ENCODE measurements at regions not wholly inside any gene's neighbourhood (a gene's known extent, or its start where the extent isn't known, plus 50 kb on each side); places are given as distances from the start of the nearest gene placed in this dataset.

DNA sequence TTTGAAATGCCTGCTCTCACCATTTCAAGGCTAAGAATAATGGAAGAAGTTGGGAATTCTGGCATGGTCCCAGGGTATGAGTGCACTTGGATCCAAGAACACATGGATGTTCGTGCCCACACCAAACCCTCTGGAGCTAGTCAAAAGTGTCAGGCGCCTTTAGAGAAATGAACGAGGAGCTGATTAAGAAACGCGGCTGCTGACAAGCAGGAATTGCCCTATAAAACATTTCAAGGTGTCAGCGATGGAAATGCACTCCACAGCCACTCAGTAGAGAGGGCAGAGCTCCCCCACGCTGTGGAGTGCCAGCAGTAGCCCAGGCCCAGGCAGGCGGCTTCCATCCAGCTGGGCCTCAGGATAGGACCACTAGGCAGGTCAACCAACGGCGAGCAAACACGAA lies 213.7 kb downstream of the TTC32 start:
- H2AFZ ChIP-seq (ENCODE audit: low read length): no peak overlapping the region
- no peaks in the 10 kb centered on the region for H3K27me3 ChIP-seq (ENCODE audit: control insufficient read depth in 1 of 2, insufficient read depth in 2 of 2, low read length in 2 of 2)
- intact Hi-C loops (cut with micrococcal nuclease; ENCODE audit: unreplicated experiment) (no loop called here), in situ Hi-C loops (cut with HindIII; ENCODE audit: extremely low pct_ligation_motif_present, low pct_unique_long_range_greater_than_20kb) (no loop called here)
- ATAC-seq (no peak), DNase-seq (ENCODE audit: low spot score) (no peak), FAIRE-seq (no peak)
- H3K4me1 ChIP-seq (ENCODE audit: insufficient read depth, low read length): no peaks in the 10 kb centered on the region
- ChIA-PET CTCF (ENCODE audit: low intra/inter-chr PET ratio, low total read pairs) (no interaction called here), POLR2A (no interaction called here)
- BruUV-seq (replicated peaks): no TSS peak
- no peaks in the 10 kb centered on the region for H3K9me3 ChIP-seq (ENCODE audit: low read length)
- H3K4me2 ChIP-seq (ENCODE audit: low read depth, low read length): no peak overlapping the region
- 48% methylated on average over 11 of the region's 11 CpGs for WGBS (ENCODE audit: low lambda C conversion rate)
- no peak overlapping the region for H3K9ac ChIP-seq (ENCODE audit: insufficient read depth, low read depth, low read length)
- H3K36me3 ChIP-seq (replicated peaks in 1 of 2; ENCODE audit: control insufficient read depth in 1 of 2, insufficient read depth in 2 of 2, low read length in 2 of 2): no peaks in the 10 kb centered on the region
- no peak overlapping the region for H3K27ac ChIP-seq (ENCODE audit: extremely low read length, insufficient read depth, low read length)
- TF ChIP-seq, protein P1, sequence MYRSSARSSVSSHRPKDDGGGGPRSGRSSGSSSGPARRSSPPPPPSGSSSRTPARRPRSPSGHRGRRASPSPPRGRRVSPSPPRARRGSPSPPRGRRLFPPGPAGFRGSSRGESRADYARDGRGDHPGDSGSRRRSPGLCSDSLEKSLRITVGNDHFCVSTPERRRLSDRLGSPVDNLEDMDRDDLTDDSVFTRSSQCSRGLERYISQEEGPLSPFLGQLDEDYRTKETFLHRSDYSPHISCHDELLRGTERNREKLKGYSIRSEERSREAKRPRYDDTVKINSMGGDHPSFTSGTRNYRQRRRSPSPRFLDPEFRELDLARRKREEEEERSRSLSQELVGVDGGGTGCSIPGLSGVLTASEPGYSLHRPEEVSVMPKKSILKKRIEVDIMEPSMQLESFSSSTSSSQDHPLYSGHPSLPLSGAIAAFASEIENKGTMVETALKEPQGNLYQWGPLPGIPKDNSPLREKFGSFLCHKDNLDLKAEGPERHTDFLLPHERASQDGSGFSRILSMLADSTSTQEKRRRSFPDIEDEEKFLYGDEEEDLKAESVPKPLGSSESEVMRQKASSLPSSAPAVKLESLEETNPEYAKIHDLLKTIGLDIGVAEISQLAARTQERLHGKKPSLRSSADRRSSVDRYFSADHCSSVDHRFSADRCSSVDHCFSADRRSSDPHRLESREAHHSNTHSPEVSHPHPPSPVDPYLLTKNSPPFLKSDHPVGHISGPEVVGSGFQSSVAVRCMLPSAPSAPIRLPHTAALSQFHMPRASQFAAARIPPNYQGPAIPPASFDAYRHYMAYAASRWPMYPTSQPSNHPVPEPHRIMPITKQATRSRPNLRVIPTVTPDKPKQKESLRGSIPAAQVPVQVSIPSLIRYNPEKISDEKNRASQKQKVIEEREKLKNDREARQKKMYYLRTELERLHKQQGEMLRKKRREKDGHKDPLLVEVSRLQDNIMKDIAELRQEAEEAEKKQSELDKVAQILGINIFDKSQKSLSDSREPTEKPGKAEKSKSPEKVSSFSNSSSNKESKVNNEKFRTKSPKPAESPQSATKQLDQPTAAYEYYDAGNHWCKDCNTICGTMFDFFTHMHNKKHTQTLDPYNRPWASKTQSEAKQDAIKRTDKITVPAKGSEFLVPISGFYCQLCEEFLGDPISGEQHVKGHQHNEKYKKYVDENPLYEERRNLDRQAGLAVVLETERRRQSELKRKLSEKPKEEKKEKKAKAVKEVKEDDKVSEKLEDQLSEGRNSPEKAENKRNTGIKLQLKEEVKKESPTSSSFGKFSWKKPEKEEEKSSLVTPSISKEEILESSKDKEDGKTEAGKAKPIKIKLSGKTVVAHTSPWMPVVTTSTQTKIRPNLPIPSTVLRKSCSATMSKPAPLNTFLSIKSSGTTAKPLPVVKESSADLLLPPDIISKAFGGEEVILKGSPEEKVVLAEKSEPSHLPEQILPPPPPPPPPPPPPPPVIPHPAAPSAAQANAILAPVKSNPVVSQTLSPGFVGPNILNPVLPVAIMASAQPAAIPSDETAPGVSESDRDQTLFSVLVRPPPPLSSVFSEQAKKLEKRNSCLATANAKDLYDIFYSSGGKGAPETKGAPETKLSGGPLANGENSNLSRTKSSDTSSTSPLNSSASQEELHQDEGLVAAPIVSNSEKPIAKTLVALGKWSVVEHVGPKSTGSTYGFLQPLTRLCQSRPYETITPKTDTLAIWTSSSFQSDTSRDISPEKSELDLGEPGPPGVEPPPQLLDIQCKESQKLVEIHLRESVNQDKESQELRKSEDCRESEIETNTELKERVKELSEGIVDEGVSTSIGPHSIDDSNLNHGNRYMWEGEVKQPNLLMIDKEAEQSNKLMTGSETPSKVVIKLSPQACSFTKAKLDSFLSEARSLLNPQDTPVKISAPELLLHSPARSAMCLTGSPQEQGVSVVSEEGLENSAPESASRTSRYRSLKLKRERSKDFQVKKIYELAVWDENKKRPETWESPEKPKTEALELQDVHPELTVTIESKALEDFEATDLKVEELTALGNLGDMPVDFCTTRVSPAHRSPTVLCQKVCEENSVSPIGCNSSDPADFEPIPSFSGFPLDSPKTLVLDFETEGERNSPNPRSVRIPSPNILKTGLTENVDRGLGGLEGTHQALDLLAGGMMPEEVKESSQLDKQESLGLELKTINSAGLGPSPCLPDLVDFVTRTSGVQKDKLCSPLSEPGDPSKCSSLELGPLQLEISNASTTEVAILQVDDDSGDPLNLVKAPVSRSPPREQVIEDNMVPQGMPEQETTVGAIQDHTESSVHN (CRISPR knock-in tag; IDR thresholded peaks at IDR 0.05): no peak
- no peak for TF ChIP-seq FOXA3 (CRISPR knock-in tag; IDR thresholded peaks at IDR 0.05)
- H3K4me3 ChIP-seq (replicated peaks in 1 of 3; ENCODE audit: insufficient read depth in 1 of 3, low read depth in 2 of 3, low read length in 3 of 3): no peak overlapping the region
- H4K20me1 ChIP-seq (ENCODE audit: insufficient read depth, low read length): no peaks in the 10 kb centered on the region
- no peaks in the 10 kb centered on the region for H3K79me2 ChIP-seq (ENCODE audit: insufficient read depth, low read length)

All from HepG2 (cell line).